Aorta (tissue), 5 donors: ENCODE measurements at regions not wholly inside any gene's neighbourhood (a gene's known extent, or its start where the extent isn't known, plus 50 kb on each side); places are given as distances from the start of the nearest gene placed in this dataset.

Source experiments
- ATAC-seq: fragments of 200-7000 bp; cut with Tn5 transposase; one replicate; pipeline ENCODE4 v1.9.1; 2022; ENCODE audit warnings: moderate library complexity; ENCODE audit not compliant: low FRiP score
- DNase-seq, 2 donors: peaks; one replicate each; pipeline ENCODE4 v3.0.0-alpha.2; 2020
- H3K27ac ChIP-seq, 2 donors: one replicate each; pipeline ENCODE4 v1.5.1; 2013; ENCODE audit warnings: low read length in 2 of 2, mild to moderate bottlenecking in 2 of 2, moderate library complexity in 2 of 2, control low read depth in 1 of 2, inconsistent platforms in 1 of 2, low read depth in 1 of 2
- H3K27me3 ChIP-seq, 2 donors: one replicate each; pipeline ENCODE4 v1.6.1; 2013; ENCODE audit warnings: control low read depth in 1 of 2, low read length in 1 of 2, mild to moderate bottlenecking in 1 of 2, moderate library complexity in 1 of 2; ENCODE audit not compliant: insufficient read depth in 2 of 2, control insufficient read depth in 1 of 2
- H3K36me3 ChIP-seq, 2 donors: one replicate each; pipeline ENCODE4 v1.6.1; 2013; ENCODE audit warnings: control low read depth in 1 of 2, low read length in 1 of 2, mild to moderate bottlenecking in 1 of 2; ENCODE audit not compliant: insufficient read depth in 2 of 2, control insufficient read depth in 1 of 2
- H3K4me1 ChIP-seq, 2 donors: one replicate each; pipeline ENCODE4 v1.6.1; 2013; ENCODE audit warnings: low read length in 2 of 2, control low read depth in 1 of 2, mild to moderate bottlenecking in 1 of 2, moderate library complexity in 1 of 2; ENCODE audit not compliant: insufficient read depth in 2 of 2, control insufficient read depth in 1 of 2
- H3K4me3 ChIP-seq, 2 donors: one replicate each; pipeline ENCODE4 v1.5.1; 2013; ENCODE audit warnings: low read length in 2 of 2, control low read depth in 1 of 2, mild to moderate bottlenecking in 1 of 2
- H3K9me3 ChIP-seq: one replicate; pipeline ENCODE4 v1.6.1; 2013; ENCODE audit warnings: mild to moderate bottlenecking, low read length; ENCODE audit not compliant: control insufficient read depth
- WGBS, 2 donors: extraction: QIAGEN DNeasy Blood & Tissue Kit; methylation state at CpG; one replicate each; pipeline ENCODE4 v1.1.7; 2013; 5-methylcytosine and 5-hydroxymethylcytosine counted together
- intact Hi-C, 2 donors: fragments of 100-400 bp; cut with DNase I; formaldehyde crosslinking; loops; one replicate each; pipeline versions ENCODE4 v1.14.2 to v1.15.0; 2022
- donor health status: healthy with polysubstance abuse.
- donor health status: Bipolar disorder and iron deficiency.
- donor health status: DM: no; HTN: no; CAD: no.
- donor health status: DM: no; HTN: no; CAD: no.
- donor health status: DM: yes; HTN: yes; CAD: no.

DNA sequence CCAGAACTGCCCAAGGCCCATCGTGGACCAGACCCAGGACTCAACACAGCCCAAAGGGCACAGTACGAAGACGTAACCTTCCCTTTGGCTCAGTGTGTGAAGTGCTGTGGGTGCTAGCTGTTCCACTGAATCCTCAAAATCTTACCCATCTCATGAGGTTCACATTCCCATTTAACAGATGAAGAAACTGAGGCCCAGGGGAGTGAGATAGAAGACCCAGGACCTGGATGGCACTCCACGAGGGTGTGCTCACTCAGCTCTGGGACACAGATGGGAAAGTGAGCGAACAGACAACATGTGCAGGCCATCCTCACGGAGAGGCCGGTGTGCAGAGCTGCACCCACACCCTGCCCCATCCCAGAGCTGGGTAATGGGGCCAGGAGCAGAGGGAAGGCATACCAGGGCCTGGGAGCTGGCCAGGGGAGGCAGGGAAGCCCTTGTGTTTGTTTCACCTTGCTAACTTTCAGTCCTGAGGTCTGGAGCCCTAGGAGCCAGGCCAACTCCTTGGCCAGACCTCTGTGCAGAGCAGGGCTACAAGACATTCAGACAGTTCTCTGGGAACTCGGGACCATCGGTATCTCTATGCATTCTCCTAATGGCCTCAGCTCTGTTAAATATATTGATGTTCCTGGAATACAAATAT is 100.3 kb upstream of the ZMIZ1 start:
- 93 to 95% methylated on average over 9 of the region's 9 CpGs for WGBS, 2 donors
- ATAC-seq (no peak), DNase-seq (no peak)
- Histone ChIP-seq H3K36me3 (no peaks in the 10 kb centered on the region), H3K4me3 (no peak overlapping the region), H3K27me3 (no peaks in the 10 kb centered on the region), H3K4me1 (peaks cover 3 to 6% of the 10 kb centered on the region in 2 donors), H3K27ac (no peak overlapping the region), H3K9me3 (no peaks in the 10 kb centered on the region)
- intact Hi-C loops, result no loop called here

DNA sequence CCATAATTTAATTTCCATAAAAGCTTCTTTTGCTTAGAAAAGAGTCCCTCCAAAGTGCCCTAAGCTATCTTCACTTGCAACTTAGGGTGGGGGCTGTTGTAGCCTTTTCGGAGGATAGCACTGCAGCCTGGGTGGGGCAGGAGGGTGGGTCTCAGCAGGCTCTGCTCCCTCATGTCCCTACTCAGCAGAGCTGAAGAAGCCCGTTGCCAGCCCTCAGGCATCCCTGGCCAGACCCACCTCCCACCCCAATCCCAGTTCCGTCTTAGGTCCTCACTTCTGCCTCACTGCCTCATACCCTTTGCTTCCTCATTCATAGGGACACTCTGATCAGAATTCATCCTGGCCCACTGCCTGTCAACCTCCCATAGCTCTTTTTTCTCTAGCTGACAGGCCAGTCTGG is 99.8 kb upstream of the ZMIZ1 start:
- ATAC-seq, result no peak
- H3K4me3 ChIP-seq, result no peak overlapping the region
- no peaks in the 10 kb centered on the region for H3K9me3 ChIP-seq
- H3K36me3 ChIP-seq, result no peaks in the 10 kb centered on the region
- no peak overlapping the region for H3K27ac ChIP-seq
- peaks cover 3 to 6% of the 10 kb centered on the region in 2 donors for H3K4me1 ChIP-seq
- whole genome bisulfite sequencing, 2 donors, result 93% methylated on average over 3 of the region's 3 CpGs
- no peaks in the 10 kb centered on the region for H3K27me3 ChIP-seq
- intact Hi-C loops, result no loop called here
- no peak for DNase-seq

DNA sequence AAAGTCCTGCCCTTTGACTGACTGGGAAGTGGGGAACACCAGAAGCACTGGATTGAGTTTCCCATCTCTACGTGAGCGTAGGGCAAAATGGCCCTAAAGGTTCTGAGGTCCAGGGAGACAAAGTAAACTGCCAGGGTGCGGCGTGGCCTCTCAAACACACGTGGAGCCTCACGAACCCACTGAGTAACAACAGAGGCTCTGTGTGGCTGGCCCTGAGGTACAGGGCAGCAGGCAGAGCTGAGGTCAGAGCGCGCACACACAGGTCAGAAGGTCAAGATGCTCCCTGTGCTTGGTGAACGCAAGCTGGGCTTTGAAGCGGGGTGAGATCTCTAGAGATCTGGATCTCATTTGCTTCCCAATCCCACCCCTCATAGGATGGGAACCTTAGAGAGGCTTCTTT is 99.0 kb upstream of the ZMIZ1 start:
- Histone ChIP-seq H3K27ac (no peak overlapping the region), H3K4me1 (peaks cover 3 to 6% of the 10 kb centered on the region in 2 donors), H3K9me3 (no peaks in the 10 kb centered on the region), H3K4me3 (no peak overlapping the region), H3K27me3 (no peaks in the 10 kb centered on the region), H3K36me3 (no peaks in the 10 kb centered on the region)
- no peak for DNase-seq
- 96 to 97% methylated on average over 10 of the region's 10 CpGs for WGBS, 2 donors
- intact Hi-C loops, result loop anchor here (5.0 kb wide), 2 partner anchors 98 to 228 kb away; partner anchors contain the start of gene ZMIZ1 (in 1 of the 2)
- ATAC-seq, result no peak

DNA sequence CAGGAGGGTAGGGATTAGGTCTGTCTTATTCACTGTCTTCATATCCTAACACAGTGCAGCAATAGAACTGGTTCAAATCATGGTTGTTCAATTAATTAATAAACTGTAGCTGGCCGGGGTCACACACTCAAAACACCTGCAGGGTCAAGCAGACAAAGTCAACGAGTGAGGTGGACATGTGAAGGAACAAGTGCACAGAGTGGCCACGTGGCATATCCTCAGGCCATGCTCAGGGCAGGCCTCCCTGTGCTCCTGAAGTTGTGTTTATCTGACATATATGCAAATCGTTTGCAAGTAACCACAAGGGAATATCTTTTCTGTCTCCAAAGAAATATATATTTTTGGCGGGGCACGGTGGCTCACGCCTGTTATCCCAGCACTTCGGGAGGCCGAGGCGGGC is 98.5 kb upstream of the ZMIZ1 start:
- H3K9me3 ChIP-seq, result no peaks in the 10 kb centered on the region
- H3K27me3 ChIP-seq, result no peaks in the 10 kb centered on the region
- 94 to 95% methylated on average over 10 of the region's 10 CpGs for WGBS, 2 donors
- H3K36me3 ChIP-seq, result no peaks in the 10 kb centered on the region
- H3K4me1 ChIP-seq, result peaks cover 2 to 3% of the 10 kb centered on the region in 2 donors
- H3K27ac ChIP-seq, result no peak overlapping the region
- ATAC-seq (no peak), DNase-seq (no peak)
- no peak overlapping the region for H3K4me3 ChIP-seq
- intact Hi-C loops, result loop anchor here (5.0 kb wide), 2 partner anchors 97 to 227 kb away; partner anchors contain the start of gene ZMIZ1 (in 1 of the 2)

DNA sequence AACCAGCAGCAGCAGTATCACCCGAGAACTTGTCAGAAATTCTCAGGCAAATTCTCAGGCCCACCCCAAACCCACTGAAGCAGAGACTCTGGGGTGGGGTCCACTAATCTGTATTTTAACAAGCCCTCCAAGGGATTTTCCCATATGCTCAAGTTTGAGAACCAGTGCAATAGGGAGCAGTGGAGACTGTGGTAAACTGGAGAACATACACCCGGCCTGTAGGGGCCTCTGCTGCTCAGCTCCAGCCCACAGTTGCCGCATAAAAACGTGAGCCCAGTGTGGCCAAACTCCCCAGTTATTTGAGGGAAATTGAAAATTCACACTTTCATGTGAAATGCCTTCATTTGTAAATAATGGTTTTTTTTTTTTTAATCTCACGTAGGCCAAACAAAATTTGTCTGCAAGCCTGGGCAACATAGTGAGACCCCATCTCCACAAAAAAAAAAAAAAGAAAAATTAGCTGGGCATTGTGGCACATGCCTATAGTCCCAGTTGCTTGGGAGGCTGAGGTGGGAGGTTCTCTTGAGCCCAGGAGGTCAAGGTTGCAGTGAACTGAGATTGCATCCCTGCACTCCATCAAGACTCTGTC is 97.6 kb upstream of the ZMIZ1 start:
- no peak overlapping the region for H3K27ac ChIP-seq
- DNase-seq (no peak), ATAC-seq (no peak)
- intact Hi-C loops, result loop anchor here (5.0 kb wide), 2 partner anchors 96 to 226 kb away; partner anchors contain the start of gene ZMIZ1 (in 1 of the 2)
- WGBS, 2 donors, result 95 to 96% methylated on average over 5 of the region's 5 CpGs
- no peaks in the 10 kb centered on the region for H3K9me3 ChIP-seq
- H3K27me3 ChIP-seq, result no peaks in the 10 kb centered on the region
- no peaks in the 10 kb centered on the region for H3K36me3 ChIP-seq
- H3K4me1 ChIP-seq, result peaks cover 0 to 3% of the 10 kb centered on the region in 2 donors
- no peak overlapping the region for H3K4me3 ChIP-seq

DNA sequence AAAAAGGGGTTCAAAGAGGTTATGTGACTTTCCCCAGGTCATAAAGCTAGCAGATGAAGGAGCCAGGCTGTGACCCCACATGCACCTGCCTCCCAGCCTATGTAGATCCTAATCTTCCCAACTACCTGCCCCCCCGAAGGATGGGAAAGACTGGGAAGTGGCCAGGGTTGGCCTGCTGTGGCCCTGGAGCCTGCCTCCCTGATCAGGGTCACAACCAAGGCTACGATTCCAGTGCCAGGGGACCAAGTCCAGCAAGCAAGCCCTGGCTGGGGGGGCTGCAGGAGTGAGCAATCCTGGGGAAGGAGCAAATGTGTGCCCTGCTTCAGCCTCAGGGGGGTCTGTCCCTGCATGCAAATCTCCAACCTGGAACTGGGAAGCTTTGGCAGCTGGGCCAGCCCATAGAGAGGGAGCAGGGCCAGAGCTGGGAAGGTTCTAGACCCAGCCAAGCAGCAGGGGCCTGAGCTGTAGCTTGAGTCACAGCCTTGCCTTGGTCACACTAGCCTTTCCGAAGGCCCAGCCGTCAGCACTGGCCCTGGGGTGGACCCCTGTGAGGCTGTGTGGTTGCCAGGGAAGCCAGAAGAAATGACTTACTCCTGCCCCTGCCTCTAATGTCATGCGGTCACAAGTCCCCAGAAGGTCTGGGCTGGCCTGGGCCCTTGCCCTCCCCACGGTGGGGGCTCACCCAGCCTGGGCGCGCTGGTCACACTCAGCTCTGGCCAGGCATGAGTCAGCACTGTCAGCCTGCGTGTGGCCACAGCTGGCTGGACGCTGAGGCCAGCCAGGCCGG is 96.4 kb upstream of the ZMIZ1 start:
- Histone ChIP-seq H3K9me3 (no peaks in the 10 kb centered on the region), H3K4me1 (peaks cover 0 to 3% of the 10 kb centered on the region in 2 donors), H3K4me3 (no peak overlapping the region), H3K27me3 (no peaks in the 10 kb centered on the region), H3K27ac (peak overlapping the region; percentile 51 to 88), H3K36me3 (no peaks in the 10 kb centered on the region)
- ATAC-seq (peak; percentile 89), DNase-seq (peak; percentile 93 to 94)
- intact Hi-C loops, result loop anchor here (2.0 to 5.0 kb wide), 3 partner anchors 95 to 225 kb away; partner anchors contain the start of gene ZMIZ1 (in 1 of the 2)
- WGBS, 2 donors, result 10% methylated on average over 11 of the region's 11 CpGs

DNA sequence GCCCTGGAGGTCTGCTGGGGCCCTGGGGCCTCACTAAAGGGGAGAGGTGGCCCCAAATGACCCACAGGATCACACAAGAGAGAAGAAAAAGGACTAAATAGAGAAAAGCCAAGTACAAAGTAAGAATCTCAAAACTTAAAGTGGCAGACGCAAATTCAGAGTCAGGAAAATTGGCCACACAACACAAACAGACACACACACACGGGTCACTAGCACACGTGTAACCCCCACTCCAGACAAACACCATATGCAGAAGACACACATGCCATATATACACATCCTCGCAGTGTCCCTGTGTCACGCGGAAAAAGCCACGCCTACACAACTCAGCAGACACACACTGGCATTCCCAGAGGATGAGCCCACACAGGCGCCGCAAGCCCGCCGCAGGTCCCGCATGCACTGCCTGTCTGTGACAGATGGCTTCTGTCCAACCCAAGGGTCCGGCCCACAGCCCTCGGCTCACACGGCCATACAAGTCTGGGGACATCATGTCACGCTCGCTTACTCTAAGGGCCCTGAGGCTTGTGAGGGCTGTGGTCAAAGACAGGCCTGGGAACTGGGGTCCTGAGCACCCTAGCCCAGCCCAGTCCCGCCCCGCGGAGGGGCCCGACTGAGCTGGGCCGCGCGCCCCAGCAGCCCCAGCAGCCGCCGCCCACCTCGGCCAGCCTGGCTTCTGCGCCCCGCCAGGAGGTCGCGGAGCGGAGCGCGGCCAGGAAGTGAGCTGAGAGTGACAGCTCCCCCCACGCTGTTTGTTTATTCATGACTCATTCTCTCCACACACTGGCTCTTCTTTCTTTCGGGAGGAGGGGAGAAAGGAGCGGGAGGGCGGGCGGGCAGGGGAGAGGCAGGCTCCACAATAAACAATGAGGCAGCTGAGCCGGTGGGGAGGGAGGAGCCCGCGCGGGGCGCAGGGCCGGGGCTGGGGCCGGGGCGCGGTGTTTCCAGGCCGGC is 95.5 kb upstream of the ZMIZ1 start:
- Histone ChIP-seq H3K27me3 (no peaks in the 10 kb centered on the region), H3K36me3 (no peaks in the 10 kb centered on the region), H3K4me1 (peaks cover 0 to 3% of the 10 kb centered on the region in 2 donors), H3K4me3 (peak overlapping the region; percentile 17 to 45), H3K27ac (peak overlapping the region; percentile 78 to 88), H3K9me3 (no peaks in the 10 kb centered on the region)
- intact Hi-C loops, result loop anchor here (2.0 to 5.0 kb wide), 3 partner anchors 94 to 224 kb away; partner anchors contain the start of gene ZMIZ1 (in 1 of the 2)
- peak; percentile 72 for ATAC-seq
- DNase-seq, result peak; percentile 90 to 91
- 2 to 3% methylated on average over 35 to 49 of the region's 49 CpGs for WGBS, 2 donors
